HS-27A (cell line): ENCODE measurements at regions not wholly inside any gene's neighbourhood (a gene's known extent, or its start where the extent isn't known, plus 50 kb on each side); places are given as distances from the start of the nearest gene placed in this dataset.

ENCODE experiments used
- DNase-seq: peaks from one replicate; pipeline ENCODE4 v3.0.0-alpha.2; 2012; ENCODE audit warnings: low read depth, missing footprints

DNA sequence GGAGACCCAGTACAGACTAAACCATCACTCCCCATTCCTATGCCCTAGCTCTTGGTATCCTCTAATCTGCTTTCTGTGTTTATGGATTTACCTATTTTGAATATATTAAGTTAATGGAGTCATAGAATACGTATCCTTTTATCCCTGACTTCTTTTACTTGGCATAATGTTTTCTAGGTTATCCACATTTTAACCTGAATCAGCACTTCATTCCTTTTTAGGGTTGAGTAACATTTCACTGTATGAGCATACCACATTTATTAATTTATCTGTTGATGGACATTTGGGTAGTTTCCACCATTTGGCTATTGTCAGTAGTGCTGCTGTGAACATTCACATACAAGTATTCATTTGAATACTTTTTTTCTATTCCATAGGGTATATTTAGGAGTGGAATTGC, 157.3 kb upstream of the CTNNA2 start:
- DNase-seq, result no peak

DNA sequence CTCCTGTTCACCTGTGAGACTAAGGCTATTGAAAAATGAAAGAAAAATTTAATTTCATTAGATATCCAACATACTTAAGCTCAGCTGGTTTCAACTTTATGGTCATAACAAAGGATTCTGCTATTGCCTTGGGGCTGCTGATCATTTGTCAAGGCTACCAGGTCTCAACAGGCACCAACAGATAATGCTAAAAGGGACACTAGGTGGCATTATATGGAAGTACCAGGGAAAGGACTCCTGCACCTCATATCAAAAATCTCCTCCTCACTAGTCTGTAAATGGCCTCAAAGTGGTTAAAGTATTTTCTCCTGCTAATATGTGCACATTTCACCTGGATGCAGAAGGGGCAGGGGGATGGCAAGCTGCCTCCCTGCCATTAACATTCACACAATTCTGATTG, 167.9 kb upstream of the REG3A start:
- no peak for DNase-seq

DNA sequence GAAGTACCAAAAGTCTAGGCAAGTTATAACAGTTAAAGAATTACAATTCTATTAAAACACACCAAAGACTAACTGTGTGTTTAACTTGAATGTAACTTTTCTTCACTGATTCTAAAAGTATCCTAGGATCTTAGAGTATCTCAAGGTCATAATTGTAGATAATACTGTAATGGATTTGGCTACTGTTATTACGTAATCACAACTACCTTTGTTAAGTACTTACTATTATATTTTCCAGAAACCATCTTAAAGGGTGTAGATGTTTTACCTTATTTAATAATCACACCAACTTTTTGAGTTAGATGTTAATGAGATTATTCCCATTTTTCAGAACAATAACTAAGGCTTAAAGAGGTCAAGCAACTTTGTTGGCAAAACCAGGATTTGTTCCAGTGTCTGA, 161.3 kb upstream of the REG3A start:
- DNase-seq, result no peak

DNA sequence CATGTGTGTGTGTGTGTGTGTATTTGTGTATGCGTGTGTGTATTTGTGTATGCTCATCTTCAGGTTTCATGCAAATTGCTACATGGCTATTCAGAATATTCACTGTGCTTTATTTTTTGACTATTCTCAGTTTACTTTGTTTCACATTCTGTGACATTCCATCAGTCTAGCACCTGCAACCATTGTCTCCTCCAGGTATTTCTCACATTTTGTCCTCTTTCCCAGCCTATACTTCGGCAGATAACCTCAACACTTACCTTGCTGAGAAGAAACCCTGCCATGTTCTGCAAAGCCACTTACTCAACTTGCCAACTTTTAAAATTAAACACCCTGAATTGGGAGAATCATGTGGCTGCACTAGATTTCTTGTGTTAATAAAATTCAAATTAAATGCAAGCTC, 135.4 kb upstream of the REG3A start:
- DNase-seq, result no peak

DNA sequence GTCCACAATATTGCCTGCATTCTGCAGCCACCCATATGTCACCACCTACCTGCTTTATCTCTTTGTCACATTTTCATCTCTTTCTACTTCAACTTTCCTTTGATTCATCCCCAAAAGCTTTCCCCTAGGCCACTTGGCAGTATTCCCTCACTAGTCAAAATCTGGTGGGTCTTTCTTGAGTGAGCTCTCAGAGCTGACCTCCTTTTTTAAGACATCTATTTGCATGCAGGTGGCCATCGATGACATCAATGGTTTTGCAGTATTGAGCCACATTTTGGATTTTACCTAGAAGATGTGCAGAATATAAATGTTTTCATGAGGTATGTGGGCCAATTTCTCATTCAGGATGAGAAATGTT, 133.4 kb upstream of the REG3A start:
- DNase-seq, result no peak

DNA sequence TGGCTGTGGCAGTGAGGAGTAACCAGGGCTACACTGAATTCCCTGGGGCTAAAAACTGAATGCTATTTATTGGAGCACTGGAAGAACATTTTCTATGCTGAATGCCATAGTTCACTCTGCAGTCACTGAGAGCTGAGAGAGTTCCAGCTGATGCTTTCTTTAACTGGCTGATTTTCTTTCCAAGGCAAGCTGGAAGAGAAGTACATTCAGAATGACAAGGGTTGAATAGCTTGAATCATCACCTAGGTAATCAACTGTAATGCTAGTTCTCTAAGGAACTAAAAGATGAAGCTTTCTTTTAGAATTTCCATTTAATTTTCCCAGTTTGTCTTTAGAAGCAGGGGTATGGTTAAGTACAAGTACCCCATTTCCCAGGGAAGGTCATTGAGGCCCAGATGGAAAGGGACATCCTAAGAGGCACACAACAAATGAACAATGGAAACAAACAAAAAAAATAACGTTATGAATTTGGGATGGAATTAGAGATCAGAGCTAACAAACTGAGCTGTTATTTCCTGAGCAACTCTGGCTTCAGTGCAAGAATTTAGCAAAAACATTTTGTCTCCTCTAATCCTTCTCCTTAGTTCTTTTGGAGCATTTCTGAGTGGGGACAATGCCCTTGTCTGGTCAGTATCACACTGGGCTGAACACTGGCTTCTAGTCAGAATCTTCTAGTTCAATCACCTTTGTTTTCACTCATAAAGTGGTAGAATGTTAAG, 132.8 kb upstream of the REG3A start:
- no peak for DNase-seq

DNA sequence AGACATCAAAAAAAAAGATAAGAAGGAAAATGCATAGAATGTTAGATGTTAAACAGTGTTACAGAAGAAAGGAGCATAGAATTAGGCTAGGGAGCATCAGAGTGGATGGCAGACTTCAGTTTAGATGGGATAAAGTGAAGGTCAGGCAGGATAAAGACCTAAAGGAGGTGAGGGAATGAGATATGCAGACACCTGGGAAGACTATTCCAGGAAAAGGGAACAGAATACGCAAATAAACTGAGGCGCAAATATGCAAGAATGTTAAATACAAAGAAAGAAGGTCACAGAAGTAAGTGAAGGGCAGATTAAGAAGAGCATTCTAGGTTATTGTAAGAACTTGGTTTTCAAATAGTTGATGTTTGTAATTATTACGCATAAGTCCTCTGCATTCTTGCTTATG, 116.3 kb upstream of the REG3A start:
- no peak for DNase-seq

DNA sequence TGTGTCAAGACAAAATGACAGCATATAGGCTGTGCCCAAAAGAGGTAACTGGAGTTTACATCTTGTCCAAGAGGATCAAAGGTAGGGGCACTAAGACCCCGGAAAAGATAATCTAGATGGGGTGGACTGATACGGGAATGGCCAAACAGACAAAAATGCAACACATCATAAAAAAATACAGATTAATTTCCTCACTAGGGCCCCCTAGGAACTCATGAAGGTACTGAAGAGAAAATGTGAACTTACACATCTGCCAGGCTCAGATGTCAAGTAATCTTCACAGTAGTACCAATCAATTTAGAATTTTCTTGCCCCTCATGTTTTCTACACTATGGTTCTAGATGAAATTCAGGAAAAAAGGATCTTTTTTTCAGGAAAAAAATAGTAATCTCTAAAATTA, 115.6 kb upstream of the REG3A start:
- no peak for DNase-seq

DNA sequence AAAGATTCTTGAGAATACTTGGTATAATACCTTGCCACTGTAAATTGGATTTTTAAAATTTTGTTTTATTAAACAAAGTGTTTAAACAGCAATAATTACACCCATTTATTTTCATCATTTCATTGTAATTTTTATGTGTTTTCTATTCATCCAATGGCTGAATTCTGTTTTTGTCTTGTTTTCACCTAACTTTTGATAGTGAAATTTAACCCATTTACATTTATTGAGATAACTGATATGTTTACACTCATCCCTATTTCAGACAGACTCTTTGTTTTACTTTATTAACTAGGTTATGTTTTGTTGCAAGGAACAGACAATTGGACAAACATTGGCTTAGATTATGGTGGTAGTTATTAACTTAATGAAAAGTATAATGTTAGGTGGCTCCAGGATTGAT, 113.1 kb upstream of the REG3A start:
- DNase-seq, result no peak

DNA sequence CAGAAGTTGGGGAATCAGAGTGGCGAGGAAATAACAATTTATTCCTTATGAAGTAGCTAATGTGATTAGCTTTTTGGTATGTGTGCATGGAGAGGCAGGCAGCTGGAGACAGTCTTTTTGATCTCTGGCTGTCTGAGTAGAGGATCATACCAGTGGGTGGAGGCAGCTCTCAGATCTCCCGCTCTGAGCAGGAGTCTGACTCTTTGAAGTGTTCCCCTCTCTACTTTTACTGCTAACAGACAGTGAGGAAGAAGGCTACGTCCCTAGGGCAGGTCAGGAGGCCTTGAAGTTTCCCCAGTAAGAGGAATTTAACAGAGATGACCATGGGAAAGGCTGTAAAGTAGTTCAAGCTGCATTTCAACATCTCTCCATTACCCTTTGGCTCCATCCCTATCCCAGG, 111.9 kb upstream of the REG3A start:
- no peak for DNase-seq

DNA sequence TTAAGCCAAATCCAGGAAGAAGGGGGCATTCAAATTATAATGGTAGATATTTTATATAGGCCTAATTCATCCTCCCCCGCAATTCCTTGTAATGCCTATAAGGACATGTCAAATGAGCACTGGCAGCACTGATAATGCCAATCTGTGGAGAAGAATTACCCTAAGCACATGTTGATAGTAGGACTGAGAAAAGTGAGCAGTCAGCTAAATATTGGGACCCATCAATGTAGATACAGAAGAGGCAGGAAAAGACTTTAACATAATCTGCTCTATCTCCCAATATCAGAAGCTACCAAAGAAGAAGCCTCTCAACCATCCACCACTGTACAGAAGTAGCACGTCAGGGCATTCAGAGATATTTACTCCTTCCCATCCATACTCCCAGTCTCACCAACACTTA, 101.3 kb upstream of the REG3A start:
- DNase-seq, result no peak

DNA sequence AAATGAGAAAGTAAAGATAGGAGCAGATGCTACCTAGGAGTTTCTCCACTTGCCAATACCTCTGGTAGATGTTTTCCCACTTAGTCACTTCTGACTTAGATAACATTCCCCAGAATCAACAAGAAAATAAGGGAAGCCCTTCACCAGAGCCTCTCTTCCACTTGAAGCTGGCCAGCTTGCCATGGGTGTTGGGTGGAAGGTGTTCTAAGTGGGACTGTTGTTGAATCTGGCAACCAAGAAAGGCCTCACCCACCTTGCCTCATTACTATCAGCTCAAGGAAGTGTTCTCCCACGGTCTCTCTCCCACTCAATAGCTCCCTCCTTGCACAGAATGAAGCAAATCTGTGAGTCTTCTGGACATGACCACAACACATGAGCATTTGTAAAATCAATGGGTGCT, 100.4 kb upstream of the REG3A start:
- no peak for DNase-seq

DNA sequence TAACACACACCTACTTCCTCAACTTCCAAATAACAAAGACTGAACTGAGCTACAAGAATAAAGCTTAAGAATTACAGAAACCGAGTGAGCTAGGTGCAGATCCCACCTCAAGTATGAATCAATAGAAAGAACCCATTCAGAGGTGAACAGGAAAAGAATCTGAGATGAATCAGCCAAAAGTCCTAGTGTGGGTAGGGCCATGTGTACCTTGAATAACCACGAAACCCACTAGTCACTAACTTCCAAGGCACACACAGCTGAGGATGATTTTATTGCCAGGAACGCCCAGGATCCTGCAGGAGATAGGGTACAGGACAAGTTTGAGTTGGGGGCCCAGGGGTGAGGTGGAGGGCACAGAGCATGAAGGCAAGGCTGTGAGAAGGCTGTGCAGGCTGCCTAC, 99.7 kb upstream of the REG3A start:
- DNase-seq, result no peak

DNA sequence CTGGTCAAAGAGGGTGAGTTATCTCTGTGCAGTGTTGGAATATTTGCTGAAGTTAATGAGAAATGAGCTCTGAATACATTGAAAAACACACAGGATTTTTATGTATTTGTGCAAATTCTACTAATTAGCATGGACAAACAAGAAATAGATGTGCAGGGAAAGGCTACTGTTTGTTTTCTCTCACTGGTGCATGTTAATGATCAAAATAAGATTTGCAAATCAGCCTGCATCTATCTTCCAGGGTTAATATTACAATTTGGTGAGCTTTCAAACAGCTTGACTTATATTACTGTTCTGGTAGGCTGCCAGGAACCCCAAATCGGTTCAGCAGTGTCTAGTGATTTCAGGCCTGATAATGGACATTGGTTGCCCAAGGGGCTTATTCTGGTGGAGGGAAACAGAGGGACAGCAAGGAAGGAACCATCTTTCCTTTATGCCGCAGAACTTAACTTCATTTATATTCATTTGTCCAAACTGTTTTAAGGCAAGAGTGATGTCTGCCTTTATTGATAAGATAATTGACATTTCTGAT, 93.8 kb upstream of the REG3A start:
- no peak for DNase-seq

DNA sequence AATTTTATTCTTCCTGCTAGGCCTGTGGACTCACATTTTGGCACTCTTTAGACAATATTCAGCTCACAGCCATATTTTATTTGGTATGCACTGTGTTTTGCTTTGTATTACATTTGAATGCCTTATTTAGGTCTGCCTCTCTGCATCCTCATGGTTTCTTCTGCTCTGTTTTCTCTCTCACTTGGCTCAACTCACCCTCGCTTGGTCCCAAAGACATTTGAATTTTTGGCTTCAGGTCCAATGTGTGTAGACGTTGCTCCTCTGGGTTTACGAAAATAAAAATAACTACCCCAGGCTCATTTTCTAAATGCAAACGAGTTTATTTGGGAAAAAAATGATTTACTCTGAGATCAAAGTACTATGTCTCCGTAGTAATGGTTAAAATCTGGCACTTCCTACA, 91.1 kb upstream of the REG3A start:
- DNase-seq, result no peak

DNA sequence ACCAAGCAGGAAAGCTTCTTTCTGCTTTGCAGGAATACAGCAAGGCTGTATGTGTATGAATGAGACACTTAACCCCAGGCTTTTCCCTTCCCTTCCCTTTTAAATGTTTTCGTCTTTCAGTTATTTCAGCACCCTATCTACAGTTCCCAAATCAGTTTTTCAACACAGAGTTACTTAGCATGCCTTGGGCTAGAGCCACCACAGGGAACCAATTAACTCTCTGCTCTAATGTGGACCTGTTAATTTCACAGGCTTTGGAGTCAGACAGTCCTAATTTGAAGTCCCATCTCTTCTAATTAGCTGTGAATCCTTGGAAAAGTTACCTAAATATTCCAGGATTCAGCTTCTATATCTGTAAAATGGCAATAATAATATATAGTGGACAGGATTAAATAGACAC, 89.2 kb upstream of the REG3A start:
- DNase-seq, result no peak

DNA sequence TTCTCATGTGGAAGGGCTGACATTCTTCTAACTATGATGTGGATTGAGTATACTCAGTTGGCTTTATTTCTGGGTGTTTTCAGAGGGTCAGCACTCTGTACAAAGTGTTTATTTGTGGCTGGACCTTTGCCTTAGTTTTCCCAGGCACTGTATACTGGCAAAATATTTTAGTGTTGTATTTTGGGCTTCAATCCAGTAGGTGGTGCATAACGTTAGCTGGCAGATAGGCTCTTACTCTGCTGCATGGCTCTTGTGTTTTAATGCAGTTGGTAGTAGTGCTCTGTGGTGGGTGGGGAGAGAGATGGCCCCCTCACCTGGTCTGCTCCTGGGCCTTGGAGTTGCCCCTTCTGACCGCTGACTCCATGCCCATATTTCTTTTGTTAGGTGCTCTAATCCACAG, 75.6 kb upstream of the REG3A start:
- DNase-seq, result no peak

DNA sequence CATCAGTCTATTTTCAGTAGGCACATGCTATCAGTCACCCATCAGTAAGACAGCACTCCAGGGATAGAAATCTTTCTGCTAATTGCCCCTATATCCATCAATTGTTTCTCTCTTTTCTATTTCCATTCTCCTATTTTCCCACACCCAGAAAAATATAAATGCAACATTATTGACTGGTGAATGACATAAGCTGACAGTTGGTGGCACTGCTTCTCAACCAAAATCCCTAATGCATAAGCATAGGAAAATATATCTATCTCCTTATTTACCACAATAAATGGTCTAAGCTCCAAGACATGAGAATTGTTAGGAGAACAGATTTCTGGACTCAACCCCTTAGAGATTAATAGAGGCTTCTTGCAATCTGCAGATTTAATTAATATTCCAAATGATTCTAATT, 64.0 kb upstream of the REG3A start:
- no peak for DNase-seq

DNA sequence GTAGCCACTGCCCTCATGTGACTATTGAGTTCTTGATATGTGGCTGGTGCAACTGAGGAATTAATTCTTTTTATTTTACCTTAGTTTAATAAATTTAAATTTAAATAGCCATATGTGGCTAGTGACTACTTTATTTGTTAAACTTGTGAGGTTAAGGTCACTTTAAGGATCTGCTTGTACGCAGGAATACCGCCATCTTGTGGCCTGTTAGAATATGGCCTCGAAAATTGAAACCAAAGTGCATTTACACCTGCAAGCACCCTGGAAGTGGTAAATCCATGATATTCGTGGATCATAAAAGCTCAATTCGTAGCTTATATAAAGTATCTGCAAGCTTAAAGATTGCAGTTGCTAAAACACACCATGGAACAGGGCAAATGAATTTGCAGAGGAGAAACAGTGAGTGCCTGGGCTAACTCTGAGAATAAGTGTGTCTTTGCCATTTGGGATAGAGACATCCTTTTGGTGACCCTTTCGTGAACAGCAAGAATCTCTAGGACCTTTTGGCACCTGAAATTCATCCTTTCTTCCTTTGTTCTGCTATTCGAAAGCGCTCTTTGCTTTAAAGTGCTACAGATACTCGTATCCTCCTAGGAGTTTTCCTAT, 59.9 kb upstream of the REG3A start:
- DNase-seq, result peak; percentile 22

DNA sequence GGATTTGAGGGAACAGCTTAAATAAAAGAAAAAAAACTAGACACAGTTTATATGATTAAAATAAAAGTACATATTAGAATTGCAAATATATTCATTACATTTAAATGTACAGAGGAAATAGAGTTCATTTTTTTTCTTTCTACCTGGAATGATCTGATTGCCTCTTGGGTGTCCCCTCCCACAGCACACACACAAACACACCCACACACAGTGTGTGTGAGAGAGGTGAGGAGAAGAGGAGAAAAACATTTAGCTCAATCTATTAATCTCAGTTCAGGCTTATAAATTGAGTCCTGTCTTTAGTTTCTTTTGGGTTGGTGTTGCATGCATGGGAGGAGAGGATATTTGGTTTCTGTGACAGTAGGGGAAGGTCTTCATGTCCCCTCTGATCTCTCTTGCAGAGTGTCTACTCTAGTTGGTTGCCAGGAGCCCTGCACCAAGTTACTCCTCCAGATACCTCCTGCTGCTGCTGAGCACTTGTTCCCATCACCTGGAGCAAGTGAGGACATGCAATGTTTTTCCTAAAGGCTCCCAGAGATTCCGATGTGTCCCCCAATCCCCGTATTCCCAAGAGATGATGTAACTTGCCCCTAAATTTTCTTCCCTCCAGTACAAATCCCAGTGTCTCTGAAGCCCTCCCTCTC, 50.8 kb upstream of the REG3A start:
- no peak for DNase-seq
